GM21619 (cell line): ENCODE measurements at regions not wholly inside any gene's neighbourhood (a gene's known extent, or its start where the extent isn't known, plus 50 kb on each side); places are given as distances from the start of the nearest gene placed in this dataset.
A peak's percentile ranks its signal among the peaks of the same experiment; 100 is the strongest.

Experiments used
- ATAC-seq: cut with Tn5 transposase; IDR thresholded peaks from one replicate; pipeline ENCODE4 v1.9.1; 2021; ENCODE audit not compliant: unreplicated experiment

DNA sequence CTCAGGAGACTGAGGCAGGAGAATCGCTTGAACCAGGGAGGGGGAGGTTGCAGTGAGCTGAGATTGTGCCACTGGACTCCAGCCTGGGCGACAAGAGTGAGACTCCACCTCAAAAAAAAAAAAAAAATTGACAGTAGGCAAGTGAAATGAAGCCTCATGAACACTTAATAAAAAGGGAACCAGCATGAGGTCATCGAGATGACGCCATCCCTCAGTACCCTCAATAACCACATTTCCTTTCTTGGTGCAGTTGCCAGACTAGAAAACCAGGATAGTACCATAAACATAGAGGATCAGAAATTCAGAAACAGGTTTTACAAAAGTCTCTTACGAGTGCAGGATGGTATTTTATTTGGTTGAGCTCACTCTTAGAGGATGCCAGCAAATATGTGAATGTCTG, 584.1 kb downstream of the MAFB start:
- ATAC-seq = no peak

DNA sequence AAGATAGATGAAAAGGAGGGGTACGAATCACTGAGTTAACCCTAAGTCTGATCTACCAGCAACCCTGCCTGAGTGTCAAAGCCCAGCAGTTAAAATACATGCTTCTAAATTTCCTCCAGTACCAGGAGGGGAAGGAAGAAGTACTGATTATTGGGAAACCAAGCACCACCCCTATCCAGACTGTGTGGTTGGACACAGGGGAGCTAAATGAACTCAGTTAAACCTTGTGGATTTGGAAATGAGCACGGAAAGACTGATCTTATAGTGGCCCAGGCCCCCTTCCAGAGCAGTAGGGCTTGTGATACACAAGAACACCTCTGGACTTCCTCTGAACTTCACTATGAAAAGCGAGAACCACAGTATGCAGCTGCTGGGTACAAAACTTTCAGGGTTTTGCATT, 585.6 kb downstream of the MAFB start:
- ATAC-seq = no peak

DNA sequence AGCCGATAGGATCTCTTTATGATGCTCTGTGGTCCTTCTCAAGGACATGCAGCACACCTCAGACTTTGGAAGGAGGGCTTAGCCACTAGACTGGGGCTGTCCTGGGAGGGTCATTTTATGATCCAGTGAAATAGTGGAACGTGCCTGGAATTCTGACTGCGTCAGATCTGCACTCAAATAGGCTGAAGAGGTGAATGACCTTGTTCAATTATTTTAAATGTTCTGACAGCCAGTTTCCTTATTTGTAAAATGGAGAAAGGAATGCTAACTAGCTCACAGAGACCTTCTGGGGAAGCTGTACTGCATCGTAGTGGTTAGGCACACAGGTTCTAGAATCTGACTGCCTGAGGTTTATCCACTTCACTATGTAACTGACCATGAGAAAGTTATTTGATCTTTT, 587.5 kb downstream of the MAFB start:
- no peak for ATAC-seq

DNA sequence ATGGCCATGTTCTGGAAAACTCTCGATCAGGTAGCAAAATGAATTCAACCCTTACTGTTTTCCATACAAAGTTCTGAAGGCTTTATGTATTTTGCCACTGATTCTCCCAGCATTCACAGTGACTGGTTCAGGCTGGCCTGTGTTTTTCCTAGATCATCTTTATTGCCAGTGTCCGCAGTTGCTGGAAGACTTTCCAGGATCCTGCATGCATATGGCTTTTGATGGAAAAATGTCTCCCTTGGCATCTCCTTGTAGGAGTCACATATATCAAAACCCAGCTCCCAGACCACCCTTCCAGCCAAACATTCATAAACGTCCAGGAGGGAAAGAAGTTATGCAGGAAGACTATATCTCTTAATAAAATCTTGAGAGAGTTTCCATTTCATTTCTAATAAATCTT, 588.8 kb downstream of the MAFB start:
- ATAC-seq = no peak

DNA sequence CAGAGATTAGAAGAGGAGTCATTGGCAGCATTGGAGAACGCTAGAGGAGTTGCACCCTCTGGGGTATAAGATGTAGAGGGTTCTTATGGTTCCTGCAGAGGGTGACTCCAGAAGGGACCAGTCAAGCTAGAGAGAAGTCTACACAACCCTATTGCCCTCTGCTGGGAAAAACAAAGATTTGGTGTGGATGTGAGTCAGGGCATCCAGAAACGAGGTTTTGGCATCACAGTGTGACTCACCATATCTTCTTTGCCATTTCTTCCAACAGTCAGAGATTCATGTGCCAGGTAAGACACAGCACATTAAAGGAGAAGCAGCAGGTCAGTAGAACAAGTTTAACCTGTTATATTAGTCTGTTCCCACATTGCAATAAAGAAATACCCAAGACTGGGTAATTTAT, 598.8 kb downstream of the MAFB start:
- ATAC-seq = no peak

DNA sequence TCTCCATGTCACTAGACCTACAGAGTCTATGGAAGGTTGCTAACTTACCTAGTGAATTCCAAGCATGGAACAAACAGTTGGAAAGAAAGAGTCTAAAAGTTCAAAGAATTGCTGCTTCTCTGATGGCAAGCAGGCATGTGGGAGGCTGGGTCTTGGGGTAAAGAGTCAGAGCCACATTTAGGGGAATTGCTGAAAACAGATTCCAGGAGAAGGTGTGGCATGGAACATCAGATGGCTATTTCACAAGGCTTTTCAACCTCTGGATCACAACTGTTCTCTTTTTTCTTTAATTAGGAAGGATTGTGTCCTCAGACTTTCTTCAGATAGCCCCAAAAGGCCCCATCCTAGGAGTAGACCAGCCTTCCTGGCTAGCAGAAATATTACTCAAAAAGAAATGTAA, 601.5 kb downstream of the MAFB start:
- no peak for ATAC-seq

DNA sequence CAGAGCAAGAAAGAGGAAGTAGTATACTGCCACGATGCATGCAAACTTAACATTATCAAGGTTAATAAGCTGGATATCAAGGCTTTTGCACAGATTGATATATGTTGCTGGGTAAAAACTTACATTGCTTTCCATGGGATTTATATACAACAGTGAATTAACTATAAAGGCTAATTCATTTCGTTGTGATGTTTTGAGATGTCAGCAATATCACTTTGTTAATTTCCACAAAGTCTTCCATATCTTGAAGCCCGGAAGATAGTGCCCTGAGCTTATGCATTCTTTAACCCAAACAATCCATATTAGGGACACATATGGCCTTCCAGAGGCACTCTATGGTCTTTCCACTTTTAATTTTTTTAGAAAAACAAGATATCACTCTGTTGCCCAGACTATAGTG, 603.5 kb downstream of the MAFB start:
- ATAC-seq = no peak

DNA sequence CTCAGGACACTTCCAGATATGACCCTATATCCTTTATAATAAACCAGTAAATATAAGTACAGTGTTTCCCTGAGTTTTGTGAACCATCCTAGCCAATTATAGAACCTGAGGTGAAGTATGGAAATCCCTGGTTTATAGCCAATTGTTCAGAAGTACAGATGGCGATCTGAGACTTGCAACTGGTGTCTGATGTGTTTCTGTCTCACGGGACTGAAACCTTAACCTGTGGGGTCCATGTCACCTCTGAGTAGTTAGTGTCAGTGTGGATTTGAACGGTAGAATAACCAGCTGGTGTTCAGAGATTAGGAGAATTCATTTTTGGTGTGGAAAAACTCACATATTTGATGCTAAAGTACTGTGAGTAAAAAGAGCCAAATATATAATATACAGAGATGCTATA, 606.6 kb downstream of the MAFB start:
- no peak for ATAC-seq

DNA sequence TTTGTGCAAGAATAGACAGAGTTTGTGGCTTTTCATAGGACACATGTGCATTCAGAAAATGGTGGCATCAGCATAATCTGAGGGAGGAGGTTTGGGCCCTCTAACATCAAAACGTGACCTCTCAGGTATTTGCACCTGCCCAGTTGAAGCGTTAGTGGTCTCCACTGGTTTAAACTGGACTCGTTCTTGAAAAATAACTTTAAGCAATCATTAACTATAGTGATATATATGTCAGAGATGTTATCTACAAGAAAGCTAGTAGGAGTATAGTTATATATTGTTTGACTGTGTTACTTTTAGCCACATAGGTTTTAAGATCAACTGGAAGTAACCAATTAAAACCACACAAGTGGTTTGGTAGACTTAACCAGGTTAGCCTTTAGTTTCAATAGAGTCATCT, 607.4 kb downstream of the MAFB start:
- peak; percentile 73 for ATAC-seq

DNA sequence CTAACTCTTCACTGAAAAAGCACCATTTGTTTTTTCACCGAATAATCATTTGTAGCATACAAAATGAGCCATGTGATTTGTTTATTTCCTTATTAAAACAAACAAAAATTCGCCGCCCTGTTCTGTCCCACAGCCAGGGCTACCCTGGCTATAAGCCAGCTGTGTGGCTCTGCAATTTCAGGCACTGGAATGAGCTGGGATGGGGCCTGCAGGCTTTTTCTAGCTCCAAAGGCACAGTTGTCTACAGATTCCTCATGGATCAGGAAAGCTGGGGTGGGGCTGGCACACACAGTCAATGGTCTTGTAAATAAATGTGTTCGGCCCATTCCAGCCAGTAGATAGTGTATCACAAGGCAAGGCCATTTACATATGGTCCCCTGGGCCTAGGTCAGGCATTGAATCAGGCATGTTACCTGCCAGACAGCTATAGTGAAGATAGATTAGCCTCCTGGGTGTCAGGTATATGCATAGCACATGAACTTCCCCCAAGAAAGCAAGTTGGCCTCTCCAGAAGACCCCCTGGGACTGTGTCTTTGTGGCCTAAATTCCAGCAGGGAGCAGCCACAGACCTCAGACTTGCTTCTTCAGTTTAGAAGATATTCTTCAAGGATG, 608.9 kb downstream of the MAFB start:
- no peak for ATAC-seq

DNA sequence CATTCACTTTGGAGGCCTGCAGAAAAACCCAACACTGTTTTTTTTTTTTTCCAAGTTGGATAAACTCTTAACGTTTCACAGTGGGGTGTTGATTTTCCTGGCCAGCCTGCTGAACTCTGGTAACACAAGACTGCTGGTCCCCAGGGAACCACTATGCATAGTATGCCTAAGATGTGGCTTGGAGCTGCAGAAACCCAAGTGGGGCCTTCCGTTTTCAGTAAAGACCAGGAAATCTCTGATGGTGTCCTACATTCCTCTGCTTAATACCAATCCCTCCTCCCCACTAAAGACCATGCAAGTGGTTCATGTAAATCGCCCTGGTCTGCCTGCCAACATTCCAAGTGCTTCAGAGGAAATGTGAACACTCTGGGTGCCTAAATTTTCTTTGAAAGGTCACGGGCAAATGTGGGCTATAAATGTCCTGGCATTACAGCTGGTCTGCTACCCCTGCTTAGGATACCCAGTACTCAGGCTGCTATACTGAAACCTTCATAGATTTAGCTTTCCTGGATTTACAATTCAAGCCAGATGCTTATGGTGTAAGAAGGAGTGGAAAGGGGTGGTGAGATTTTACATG, 615.4 kb downstream of the MAFB start:
- no peak for ATAC-seq

DNA sequence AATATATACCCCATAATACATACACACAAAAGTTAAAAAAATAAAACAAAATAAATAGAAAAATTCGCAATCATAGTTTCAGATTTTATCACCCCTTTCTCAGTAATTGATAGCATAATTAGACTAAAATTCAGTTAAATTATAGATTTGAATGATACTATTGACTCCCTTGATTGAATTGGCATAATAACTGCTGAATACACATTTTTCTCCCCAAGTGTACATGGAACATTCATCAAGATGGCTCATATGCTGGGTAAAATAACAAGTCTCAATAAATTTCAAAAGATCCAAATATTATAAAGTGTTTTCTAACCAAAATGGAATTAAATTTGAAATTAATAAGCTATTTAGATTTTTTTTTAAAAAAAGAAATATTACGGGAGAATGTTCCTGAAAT, 616.1 kb downstream of the MAFB start:
- no peak for ATAC-seq

DNA sequence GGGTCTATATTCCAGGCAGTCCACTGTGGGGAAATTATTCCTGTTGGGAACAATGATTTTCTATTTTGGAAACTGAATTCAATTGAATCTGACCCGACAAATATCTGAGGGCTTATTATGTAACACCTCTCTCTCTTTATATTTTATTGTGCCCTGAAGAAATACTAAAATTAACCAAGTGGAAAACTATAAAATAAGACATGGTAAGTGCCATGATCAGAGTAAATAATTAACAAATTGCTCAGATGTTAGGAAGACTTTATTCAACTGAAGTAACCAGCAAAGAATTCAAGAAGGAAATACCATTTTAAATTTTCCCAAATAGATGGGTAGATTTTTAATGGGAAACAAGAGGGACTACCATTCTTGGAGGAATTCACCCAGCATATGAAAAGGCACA, 632.9 kb downstream of the MAFB start:
- ATAC-seq = no peak

DNA sequence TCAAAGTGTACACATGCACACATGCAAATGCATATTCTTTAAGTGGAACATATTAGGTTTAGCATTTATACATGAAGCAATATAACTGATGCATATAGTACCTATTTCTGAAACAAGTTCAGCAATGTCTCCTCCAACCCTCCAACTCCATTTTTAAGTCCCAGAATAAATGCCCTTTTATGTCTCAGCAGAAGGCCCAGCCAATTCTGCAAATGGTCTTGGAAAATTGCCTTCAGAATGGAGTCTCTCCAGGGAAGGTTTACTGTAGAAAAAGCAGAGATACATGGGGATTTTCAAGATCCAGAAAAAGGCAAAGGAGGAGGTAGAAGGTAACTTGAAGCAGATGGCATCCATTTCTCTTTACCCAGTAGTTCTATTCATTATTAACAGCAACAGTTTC, 633.3 kb downstream of the MAFB start:
- no peak for ATAC-seq

DNA sequence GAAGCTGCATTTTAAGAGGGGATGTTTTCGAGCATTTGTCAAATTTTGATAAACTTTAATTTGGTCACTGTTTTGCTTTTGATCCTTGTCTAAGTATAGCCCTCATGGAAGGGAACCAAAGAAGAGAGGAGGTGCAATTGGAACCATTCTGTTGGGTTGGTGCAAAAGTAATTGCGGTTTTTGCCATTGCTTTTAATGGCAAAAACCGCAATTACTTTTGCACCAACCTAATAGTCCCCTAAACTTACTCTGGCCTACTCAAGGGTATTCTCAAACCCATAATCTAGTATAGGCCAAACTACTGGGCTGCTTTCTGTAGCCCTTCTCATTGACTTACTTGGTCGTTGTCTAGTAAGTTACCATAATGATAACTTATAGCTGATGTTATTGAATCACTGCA, 634.7 kb downstream of the MAFB start:
- ATAC-seq = no peak

DNA sequence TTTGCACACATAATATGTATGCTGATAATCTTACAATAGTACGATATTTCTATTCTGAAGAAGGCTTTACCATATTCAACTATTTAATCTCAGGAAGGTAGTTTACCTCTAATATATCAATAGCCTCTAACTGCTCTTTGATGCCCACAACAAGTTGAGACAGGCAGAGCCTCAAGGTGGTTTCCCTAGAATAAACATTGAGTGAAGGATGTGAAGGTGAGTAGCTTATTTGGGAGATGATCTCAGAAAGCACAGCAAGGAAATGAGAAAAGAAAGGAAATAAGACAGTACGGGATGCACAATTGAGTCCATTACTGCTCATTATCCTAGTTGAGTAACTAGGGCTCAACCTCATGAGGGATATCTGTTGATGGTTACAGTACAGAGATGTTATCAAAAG, 638.4 kb downstream of the MAFB start:
- no peak for ATAC-seq

DNA sequence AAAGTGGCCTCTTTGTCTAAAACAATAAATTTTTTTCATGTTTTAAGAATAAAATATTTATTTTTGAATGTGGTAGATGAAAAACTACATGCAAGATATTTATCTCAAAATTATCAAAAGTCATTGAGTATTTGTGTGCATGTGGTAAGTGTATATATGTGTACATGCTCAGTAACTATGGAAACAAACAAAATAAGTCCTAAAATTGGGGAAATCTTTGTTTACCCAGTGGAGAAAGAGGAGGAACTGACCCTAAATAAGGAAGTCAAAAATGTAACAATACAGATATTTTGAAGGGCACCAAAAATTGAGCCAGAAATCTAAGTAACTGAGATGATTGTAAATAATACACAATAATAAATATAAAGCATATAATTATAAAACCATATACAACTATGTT, 639.2 kb downstream of the MAFB start:
- ATAC-seq = no peak

DNA sequence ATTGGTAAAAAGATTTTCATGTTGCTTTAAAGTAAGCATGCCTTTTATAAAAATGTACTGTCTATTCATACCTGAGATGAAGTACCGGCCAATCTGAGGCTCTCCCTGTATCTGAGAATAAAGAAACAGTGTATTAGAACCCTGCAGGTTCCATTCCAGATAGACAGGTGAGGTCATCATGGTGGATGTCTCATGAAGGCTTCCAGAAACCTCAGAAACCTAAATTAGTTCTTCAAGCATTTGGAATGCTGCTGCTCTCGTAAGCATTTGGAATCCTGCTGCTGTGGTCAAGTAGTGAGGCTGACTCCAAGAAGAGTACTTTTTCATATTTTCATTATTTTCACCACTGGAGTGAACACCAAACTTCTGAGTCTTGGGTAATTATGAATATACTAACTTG, 642.3 kb downstream of the MAFB start:
- ATAC-seq = no peak

DNA sequence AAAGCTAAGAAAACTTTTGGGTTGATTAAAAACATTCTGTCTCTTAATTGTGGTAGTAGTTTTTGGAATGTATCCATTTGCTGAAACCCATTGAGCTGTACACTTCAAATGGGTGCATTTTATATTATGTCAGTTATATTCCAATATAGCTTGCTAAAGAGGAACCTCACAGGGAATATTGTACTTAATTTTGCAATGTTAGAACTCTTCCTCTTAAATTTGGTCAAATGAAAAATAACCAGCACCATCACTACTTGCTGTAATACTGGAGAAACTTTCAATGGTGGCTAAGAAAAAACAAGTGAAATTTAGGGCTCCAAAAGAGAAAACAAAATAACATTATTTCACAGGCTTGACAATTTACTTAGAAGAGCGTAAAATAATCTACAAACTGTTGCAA, 651.5 kb downstream of the MAFB start:
- no peak for ATAC-seq

DNA sequence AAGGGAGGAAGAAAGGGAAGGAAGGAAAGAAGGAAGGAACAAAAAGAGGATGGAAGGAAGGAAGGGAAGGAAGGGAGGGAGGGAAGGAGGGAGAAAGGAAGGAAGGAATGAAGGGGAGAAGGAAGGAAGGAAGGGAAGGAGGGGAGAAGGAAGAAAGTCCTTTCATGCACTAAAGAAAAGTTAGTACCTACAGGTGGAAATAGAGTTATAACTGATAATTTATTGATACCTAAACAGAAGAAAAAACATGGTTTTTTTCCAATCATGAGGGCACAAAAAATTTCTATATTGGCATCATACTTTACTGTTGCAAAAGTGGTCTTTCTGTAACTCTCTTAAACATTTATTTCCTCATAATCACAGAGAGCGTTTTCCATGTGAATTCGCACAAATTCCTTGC, 659.4 kb downstream of the MAFB start:
- ATAC-seq = no peak

DNA sequence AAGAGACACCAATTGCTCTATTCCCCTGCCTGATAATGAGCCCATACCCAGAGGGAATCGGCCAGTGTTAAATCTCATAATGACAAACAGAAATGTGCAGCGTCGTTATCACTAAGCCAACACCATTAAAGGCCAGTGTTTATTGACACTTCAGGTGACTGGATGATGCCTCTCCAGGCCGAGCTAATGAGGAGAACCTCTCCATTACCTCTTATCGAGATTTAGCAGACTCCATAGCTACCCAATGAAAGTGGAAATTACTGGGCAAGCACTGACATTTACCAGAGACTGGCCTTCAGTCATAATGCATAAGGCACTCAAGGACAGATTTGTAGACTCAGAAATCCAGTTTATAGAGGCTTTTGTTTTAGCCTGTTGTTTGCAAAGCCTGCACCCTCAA, 669.5 kb downstream of the MAFB start:
- no peak for ATAC-seq

DNA sequence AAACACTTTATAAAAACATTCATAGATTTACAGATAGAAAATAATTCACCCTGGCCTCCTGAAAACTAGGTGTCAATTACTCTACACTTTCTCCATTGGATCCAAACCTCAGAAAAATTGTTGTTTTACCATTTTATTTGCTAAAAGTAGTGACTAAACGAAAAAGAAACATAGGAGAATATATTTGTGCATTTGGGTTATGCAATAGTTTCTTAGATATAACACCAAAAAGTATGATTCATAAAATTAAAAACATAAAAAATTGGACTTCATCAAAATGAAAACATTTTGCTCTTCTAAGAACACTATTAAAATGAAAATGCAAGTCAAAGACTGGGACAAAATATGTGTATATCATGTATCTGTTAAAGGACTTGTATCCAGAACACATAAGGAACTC, 671.3 kb downstream of the MAFB start:
- no peak for ATAC-seq

DNA sequence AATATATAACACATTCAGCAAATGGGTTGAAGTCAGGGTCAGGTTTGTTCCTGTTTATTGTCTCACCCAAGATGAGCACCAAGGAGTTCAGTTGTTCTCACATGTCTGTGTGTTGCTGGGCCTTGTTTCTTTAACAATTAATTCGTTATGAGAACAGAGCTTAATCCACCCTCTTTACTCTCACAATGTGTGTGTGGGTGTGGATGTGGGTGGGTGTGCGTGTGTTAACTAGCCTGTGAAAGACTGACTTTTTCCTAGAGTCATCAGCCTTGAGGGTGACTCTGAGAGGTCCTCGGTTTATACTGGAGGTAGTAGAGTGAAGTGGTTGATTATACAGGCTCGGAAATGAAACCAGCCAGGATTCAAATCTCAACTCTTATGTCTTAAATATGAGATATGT, 672.1 kb downstream of the MAFB start:
- no peak for ATAC-seq

DNA sequence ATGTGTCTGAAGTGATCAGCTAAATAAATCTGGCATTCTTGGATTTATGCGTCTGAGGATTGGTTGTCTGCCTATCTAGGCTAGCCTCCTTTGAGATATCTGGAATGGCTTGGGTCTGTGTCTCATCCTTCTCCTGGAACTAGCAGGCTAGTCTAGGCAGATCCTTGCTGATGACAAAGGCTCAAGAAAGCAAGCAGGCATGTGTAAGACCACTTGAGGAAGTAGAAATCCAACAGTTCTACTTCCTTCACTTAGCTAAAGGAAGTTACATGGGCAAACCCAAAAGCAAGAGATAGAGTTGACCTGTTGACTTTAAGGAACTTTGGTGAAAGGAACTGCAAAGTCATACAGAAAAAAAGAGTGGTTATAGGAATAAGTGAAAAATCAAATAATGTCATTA, 672.6 kb downstream of the MAFB start:
- no peak for ATAC-seq
